AG04449 (cell line): ENCODE measurements at regions not wholly inside any gene's neighbourhood (a gene's known extent, or its start where the extent isn't known, plus 50 kb on each side); places are given as distances from the start of the nearest gene placed in this dataset.

Source experiments
- CTCF ChIA-PET: fragments of 350-600 bp; formaldehyde crosslinking; extraction: SDS; loops from one replicate; lab custom pipeline; 2021; ENCODE audit warnings: antibody characterized with exemption; lab: Yijun Ruan, JAX
- POLR2A ChIA-PET: fragments of 400-600, 350-600 bp; formaldehyde crosslinking; extraction: SDS; loops from one replicate; lab custom pipeline; 2020; ENCODE audit warnings: antibody characterized with exemption, inconsistent platforms; lab: Yijun Ruan, JAX
- DNase-seq: peaks from one replicate; pipeline ENCODE4 v3.0.0-alpha.2; 2010; ENCODE audit warnings: low read depth, low spot score
- H3K4me3 ChIP-seq: 2 replicates; pipeline ENCODE4 v1.5.1; 2011; ENCODE audit warnings: low read depth, mild to moderate bottlenecking, control low read depth, low read length
- TF ChIP-seq, protein P1 (sequence below): IDR thresholded peaks from one replicate; pipeline ENCODE4 v1.5.1; 2011; ENCODE audit warnings: mild to moderate bottlenecking, moderate library complexity, low read length, control low read depth, inconsistent platforms; ENCODE audit not compliant: insufficient read depth; ENCODE audit errors: missing control alignments

DNA sequence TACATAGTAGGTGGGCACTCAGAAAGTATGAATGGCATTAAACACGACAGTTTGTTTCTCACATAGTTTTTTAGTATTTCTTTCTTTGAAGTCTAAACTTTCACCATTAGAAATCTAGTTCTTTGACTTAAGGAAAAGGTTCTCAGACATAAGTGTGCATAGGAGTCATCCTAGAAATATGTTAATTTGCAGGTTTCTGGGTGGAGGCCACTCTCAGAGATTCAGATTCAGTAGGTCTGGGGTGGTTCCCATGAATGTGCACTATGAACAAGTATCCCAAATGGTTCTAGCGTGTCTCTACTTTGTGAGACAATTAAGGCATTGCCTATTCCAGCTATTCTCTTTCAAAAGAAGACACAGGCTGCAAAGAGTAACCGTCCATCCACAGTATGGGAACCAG lies 119.3 kb downstream of the NGF start:
- H3K4me3 ChIP-seq: no peak overlapping the region
- TF ChIP-seq, protein P1, sequence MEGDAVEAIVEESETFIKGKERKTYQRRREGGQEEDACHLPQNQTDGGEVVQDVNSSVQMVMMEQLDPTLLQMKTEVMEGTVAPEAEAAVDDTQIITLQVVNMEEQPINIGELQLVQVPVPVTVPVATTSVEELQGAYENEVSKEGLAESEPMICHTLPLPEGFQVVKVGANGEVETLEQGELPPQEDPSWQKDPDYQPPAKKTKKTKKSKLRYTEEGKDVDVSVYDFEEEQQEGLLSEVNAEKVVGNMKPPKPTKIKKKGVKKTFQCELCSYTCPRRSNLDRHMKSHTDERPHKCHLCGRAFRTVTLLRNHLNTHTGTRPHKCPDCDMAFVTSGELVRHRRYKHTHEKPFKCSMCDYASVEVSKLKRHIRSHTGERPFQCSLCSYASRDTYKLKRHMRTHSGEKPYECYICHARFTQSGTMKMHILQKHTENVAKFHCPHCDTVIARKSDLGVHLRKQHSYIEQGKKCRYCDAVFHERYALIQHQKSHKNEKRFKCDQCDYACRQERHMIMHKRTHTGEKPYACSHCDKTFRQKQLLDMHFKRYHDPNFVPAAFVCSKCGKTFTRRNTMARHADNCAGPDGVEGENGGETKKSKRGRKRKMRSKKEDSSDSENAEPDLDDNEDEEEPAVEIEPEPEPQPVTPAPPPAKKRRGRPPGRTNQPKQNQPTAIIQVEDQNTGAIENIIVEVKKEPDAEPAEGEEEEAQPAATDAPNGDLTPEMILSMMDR: no peak
- no peak for DNase-seq
- POLR2A ChIA-PET: no interaction called here
- CTCF ChIA-PET: interaction anchor here (1.4 kb wide), 1 partner anchor 8 kb away, joined by 5 read pairs; no protein-coding TSS in a partner anchor

DNA sequence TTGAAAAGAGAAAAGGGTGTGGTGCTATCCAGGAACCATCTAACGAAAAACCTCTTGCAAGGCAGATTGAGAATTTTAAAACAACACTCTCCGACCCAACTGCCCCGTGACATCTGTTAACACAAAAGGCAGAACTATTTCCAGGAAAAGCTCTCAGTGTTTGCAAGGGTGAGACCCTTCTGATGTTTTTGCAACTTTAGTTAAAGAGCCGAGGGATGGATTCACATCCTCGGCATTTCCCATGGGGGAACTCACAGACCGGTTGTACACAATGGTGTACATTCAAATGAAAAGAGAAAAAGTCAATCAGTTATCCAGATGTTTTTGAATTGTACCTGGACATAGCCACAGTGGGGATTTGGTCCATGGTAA lies 120.0 kb downstream of the NGF start:
- no peak overlapping the region for H3K4me3 ChIP-seq
- DNase-seq: no peak
- ChIA-PET CTCF (interaction anchor here (1.4 kb wide), 1 partner anchor 8 kb away, joined by 5 read pairs; no protein-coding TSS in a partner anchor), POLR2A (no interaction called here)
- TF ChIP-seq, protein P1: no peak

DNA sequence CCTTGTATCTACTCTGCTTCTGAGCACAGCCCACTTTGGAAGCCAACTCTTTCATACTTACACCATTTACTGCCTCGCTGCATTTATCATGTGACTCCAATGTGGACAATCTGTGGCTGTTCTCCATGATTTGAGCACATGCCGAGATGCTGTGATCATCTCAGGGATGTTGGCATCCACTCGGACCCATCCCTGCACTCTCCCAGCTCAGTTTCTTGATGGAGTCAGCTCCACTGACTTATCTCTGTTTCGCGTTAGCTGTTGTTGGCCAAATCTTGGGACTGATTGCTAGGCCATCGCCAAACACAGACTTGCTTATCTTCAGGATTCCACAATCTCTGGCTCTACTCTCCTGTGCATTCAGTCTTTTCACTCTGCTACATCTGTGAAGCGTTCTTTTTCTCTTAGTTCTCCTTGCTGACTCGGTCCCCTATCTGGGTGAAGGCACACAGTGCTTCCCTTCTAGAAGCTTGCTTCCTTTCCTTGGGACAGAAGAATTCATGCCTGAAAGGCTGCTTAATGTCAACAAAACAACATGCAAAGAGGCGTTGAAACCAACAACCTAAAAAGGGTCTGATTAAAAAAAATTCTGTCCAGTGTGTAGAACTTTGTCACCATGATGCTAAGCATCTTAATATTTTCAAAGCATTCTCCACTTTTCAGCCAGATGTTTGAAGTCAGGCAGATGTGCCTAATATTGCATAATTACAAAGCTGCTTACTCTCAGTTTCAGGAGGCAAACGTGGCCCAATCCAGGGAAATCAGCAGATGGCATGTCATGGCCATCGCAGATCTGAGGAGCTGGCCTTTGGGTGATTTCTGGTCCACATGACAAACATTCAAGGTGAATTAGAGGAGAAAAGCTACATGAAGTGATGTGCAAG lies 120.7 kb downstream of the NGF start:
- H3K4me3 ChIP-seq: no peak overlapping the region
- TF ChIP-seq, protein P1: no peak
- DNase-seq: no peak
- ChIA-PET POLR2A (no interaction called here), CTCF (interaction anchor here (1.6 kb wide), 1 partner anchor 379 kb away, joined by 4 read pairs; no protein-coding TSS in a partner anchor)

GRCh38 chr1:115215703-115216521 lies 122.1 kb downstream of the NGF start:
- no peak for DNase-seq
- CTCF ChIA-PET: interaction anchor here (1.2 to 1.6 kb wide), 2 partner anchors 13 to 380 kb away, joined by 3 to 4 read pairs; no protein-coding TSS in a partner anchor
- H3K4me3 ChIP-seq: no peak overlapping the region
- POLR2A ChIA-PET: no interaction called here
- TF ChIP-seq, protein P1: no peak

- TF ChIP-seq, protein P1: no peak
- ChIA-PET POLR2A (no interaction called here), CTCF (interaction anchor here (1.2 kb wide), 1 partner anchor 13 kb away, joined by 3 read pairs; no protein-coding TSS in a partner anchor)
- no peak for DNase-seq
- H3K4me3 ChIP-seq: no peak overlapping the region
Observed at GRCh38 chr1:115215110-115215509, 122.9 kb downstream of the NGF start.
